ENCODE measurements at regions not wholly inside any gene's neighbourhood (a gene's known extent, or its start where the extent isn't known, plus 50 kb on each side); places are given as distances from the start of the nearest gene placed in this dataset.

DNA sequence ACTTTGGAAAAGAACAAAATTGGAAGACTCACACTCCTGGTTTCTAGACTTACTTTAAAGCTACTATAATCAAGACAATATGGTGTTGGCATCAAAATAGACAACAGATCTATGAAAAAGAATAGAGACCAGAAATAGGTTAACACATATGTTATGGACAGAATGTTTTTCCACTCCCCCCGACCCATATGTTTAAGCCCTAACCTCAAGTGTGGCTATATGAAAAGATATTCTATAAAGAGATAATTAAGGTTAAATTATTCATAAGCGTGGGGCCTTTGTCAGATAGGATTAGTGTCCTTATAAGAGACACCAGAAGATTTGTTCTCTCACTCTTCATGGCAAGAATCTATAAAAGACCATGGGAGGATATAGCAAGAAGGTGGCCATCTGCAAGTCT is 440.0 kb downstream of the AASDHPPT start:
- Histone ChIP-seq H3K27ac (no peak overlapping the region), H3K36me3 (replicated peaks in 1 of 2) (no peaks in the 10 kb centered on the region), H3K4me1 (replicated peaks in 1 of 2) (no peaks in the 10 kb centered on the region), H3K4me3 (no peak overlapping the region), H3K27me3 (no peaks in the 10 kb centered on the region), H3K9me3 (replicated peaks in 1 of 3) (no peaks in the 10 kb centered on the region)
- intact Hi-C loops (cut with DNase I), result no loop called here
- 80 to 92% (median 87%) methylated on average over 2 of the region's 2 CpGs for WGBS, 4 donors
- no peak for DNase-seq
- TF ChIP-seq, protein P1, sequence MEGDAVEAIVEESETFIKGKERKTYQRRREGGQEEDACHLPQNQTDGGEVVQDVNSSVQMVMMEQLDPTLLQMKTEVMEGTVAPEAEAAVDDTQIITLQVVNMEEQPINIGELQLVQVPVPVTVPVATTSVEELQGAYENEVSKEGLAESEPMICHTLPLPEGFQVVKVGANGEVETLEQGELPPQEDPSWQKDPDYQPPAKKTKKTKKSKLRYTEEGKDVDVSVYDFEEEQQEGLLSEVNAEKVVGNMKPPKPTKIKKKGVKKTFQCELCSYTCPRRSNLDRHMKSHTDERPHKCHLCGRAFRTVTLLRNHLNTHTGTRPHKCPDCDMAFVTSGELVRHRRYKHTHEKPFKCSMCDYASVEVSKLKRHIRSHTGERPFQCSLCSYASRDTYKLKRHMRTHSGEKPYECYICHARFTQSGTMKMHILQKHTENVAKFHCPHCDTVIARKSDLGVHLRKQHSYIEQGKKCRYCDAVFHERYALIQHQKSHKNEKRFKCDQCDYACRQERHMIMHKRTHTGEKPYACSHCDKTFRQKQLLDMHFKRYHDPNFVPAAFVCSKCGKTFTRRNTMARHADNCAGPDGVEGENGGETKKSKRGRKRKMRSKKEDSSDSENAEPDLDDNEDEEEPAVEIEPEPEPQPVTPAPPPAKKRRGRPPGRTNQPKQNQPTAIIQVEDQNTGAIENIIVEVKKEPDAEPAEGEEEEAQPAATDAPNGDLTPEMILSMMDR (IDR thresholded peaks at IDR 0.05), result no peak
- no peak for TF ChIP-seq POLR2A (IDR thresholded peaks at IDR 0.05)

DNA sequence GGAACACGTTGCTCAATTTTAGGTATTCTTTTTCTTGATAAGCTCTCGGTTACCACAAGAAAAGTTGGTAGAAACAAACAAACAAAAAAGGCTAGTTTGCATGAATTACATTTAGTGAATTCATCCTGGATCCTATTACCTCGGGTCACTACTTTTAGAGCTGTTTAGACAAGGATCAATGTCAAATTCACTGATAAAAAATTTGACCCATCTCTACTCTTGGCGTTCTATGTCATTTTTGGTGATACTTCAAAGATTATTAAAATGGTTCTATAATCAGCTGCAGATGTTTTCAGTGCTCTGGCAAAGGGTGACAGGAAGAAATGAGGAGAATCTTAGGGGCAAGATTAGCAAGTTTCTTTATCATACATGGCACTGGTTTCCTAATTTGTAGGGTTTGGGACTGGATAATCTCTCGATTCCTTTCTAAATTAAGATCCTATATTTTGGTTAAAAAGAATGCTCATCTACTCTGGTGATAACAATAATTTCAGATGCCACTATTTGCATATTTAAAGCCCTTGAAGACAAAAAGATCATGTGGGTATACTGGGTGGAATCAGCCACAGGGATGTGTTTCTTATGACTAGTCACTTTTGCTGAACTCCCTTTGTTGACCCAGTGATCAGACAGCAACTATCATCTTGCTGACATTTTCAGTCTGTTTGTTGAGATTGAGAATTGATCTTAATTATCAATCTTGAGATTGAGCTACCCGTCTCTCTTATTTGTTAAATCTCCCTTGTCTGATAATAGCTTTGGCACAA is 442.9 kb downstream of the AASDHPPT start:
- no peak overlapping the region for H3K4me3 ChIP-seq
- DNase-seq, result no peak
- TF ChIP-seq POLR2A (IDR thresholded peaks at IDR 0.05), result no peak
- TF ChIP-seq, protein P1 (IDR thresholded peaks at IDR 0.05), result no peak
- H3K27me3 ChIP-seq, result no peaks in the 10 kb centered on the region
- H3K9me3 ChIP-seq (replicated peaks in 1 of 3), result no peaks in the 10 kb centered on the region
- no peaks in the 10 kb centered on the region for H3K4me1 ChIP-seq (replicated peaks in 1 of 2)
- H3K27ac ChIP-seq, result no peak overlapping the region
- no peaks in the 10 kb centered on the region for H3K36me3 ChIP-seq (replicated peaks in 1 of 2)
- WGBS, 4 donors, result 72 to 81% (median 74%) methylated on average over 6 of the region's 6 CpGs
- intact Hi-C loops (cut with DNase I), result no loop called here

DNA sequence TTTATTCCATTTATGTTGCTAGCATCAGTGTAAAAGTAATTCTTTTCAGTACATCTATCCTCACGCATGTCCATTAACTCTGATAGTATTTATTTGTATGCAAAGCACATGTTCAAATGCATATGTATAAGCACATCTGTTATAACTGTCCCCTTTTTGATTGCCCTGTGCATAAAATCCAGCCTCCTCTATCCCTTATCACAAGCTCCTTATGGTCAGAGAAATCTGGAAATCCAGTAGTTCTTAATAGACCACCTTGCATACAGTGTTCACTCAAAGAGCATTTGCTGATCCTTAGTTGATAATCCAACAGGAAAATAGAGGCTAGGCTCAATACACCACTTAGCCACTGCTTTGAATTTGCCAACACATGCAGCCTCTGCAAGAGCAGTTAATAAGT is 443.5 kb downstream of the AASDHPPT start:
- Histone ChIP-seq H3K27ac (no peak overlapping the region), H3K4me1 (replicated peaks in 1 of 2) (no peaks in the 10 kb centered on the region), H3K4me3 (no peak overlapping the region), H3K9me3 (replicated peaks in 1 of 3) (no peaks in the 10 kb centered on the region), H3K27me3 (no peaks in the 10 kb centered on the region), H3K36me3 (replicated peaks in 1 of 2) (no peaks in the 10 kb centered on the region)
- no peak for DNase-seq
- WGBS, 4 donors, result 77 to 86% (median 83%) methylated on average over 1 of the region's 1 CpG
- TF ChIP-seq, protein P1 (IDR thresholded peaks at IDR 0.05), result no peak
- TF ChIP-seq POLR2A (IDR thresholded peaks at IDR 0.05), result no peak
- intact Hi-C loops (cut with DNase I), result no loop called here

DNA sequence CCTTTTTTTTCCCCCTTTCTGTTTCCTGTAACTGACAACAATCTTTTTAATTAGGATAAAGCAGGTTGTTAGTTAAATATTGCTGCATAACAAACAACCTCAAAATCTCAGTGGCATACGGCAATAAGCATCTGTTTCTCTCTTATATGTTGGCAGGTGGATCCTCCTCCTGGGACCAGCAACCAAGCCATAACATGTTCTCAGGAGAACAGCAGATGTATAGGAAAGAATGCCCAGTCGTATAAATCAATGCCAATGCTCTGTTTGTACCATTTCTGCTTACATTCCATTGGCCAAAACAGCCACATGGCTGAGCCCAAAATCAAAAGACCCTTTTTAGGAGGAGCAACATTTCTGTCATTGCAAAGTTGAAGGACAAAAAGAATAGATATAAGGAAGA is 445.7 kb downstream of the AASDHPPT start:
- 48 to 83% (median 67%) methylated on average over 2 of the region's 2 CpGs for WGBS, 4 donors
- intact Hi-C loops (cut with DNase I), result no loop called here
- Histone ChIP-seq H3K36me3 (replicated peaks in 1 of 2) (no peaks in the 10 kb centered on the region), H3K4me3 (no peak overlapping the region), H3K4me1 (replicated peaks in 1 of 2) (no peaks in the 10 kb centered on the region), H3K27ac (no peak overlapping the region), H3K27me3 (no peaks in the 10 kb centered on the region), H3K9me3 (replicated peaks in 1 of 3) (no peaks in the 10 kb centered on the region)
- no peak for TF ChIP-seq POLR2A (IDR thresholded peaks at IDR 0.05)
- TF ChIP-seq, protein P1 (IDR thresholded peaks at IDR 0.05), result no peak
- no peak for DNase-seq

Data from adrenal gland (tissue), 9 donors.